ENCODE measurements at regions not wholly inside any gene's neighbourhood (a gene's known extent, or its start where the extent isn't known, plus 50 kb on each side); places are given as distances from the start of the nearest gene placed in this dataset.

GRCh38 chr6:169313347-169314010 lies 59.8 kb upstream of the THBS2 start:
- TF ChIP-seq POLR2A (IDR thresholded peaks at IDR 0.05) = no peak
- TF ChIP-seq CTCF (IDR thresholded peaks at IDR 0.05) = no peak

Data from esophagus squamous epithelium (tissue), 4 donors.